GM18951 (cell line): ENCODE measurements at regions not wholly inside any gene's neighbourhood (a gene's known extent, or its start where the extent isn't known, plus 50 kb on each side); places are given as distances from the start of the nearest gene placed in this dataset.
"Not testable (repeated sequence)": the region's sequence is repeated elsewhere in the genome, so short reads cannot be mapped to it uniquely, and the experiment has no call there.

Experiments
- POLR2A ChIP-seq: IDR thresholded peaks from 4 replicates; pipeline ENCODE4 v1.6.1; 2011; ENCODE audit warnings: mild to moderate bottlenecking; ENCODE audit not compliant: insufficient read length, insufficient read depth; ENCODE audit errors: extremely low read depth
- in situ Hi-C: fragments of 300-500 bp; cut with MboI; formaldehyde crosslinking; loops from one replicate; pipeline ENCODE4 v1.12.0; 2022; ENCODE audit warnings: low sequenced_read_pairs, mixed read lengths, inconsistent platforms; ENCODE audit not compliant: unreplicated experiment

- TF ChIP-seq POLR2A = no peak
- in situ Hi-C loops = no loop called here
Observed at GRCh38 chr20:22958390-22958789, 76.7 kb upstream of the SSTR4 start.

GRCh38 chr20:22962567-22963439 is 72.3 kb upstream of the SSTR4 start:
- in situ Hi-C loops = no loop called here
- TF ChIP-seq POLR2A = no peak

GRCh38 chr20:22963581-22963980 is 71.5 kb upstream of the SSTR4 start:
- no peak for TF ChIP-seq POLR2A
- in situ Hi-C loops = no loop called here

- TF ChIP-seq POLR2A = no peak
- in situ Hi-C loops = no loop called here
Observed at GRCh38 chr20:22966787-22967464, 68.2 kb upstream of the SSTR4 start.

DNA sequence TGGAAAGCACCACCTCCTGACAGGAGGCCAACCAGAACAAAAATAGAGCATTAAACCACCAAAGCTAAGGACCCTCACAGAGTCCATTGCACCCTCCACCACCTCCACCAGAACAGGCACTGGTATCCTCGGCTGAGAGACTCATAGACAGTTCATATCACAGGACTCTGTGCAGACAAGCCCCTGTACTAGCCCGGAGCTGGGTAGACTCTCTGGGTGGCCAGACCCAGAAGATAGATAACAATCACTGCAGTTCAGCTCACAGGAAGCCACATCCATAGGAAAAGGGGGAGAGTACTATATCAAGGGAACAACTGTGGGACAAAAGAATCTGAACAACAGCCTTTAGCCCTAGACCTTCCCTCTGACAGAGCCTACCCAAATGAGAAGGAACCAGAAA is 67.4 kb upstream of the SSTR4 start:
- in situ Hi-C loops = not testable (repeated sequence)

GRCh38 chr20:22969031-22969430 is 66.1 kb upstream of the SSTR4 start:
- in situ Hi-C loops = not testable (repeated sequence)

DNA sequence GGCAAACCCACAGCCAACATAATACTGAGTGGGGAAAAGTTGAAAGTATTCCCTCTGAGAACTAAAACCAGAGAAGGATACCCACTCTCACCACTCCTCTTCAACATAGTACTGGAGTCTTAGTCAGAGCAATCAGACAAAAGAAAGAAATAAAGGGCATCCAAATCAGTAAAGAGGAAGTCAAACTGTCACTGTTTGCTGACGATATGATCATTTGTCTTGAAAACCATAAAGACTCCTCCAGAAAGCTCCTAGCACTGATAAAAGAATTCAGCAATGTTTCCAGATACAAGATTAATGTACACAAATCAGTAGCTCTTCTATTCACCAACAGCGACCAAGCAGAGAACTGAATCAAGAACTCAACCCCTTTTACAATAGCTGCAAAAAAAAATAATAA is 64.0 kb upstream of the SSTR4 start:
- in situ Hi-C loops = not testable (repeated sequence)

DNA sequence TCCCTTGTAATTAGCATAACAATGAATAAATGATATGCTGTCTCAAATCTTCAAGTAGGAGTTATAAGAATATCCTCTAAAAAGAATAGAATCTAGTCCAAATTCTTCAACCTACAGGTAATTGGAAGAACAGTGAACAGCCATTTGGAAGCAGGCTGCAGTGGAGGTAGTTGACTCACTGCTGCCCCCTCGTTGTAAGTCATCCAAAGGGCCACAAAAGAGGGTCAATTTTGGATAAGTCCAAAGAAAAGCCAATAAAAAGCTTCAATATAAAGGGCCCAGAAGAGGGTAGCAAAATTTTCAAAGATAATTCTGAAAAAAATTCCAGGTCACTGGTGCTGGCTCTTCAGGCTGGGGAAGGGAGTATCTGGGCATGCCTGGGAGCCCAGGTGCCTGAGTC is 60.8 kb upstream of the SSTR4 start:
- in situ Hi-C loops = no loop called here
- TF ChIP-seq POLR2A = no peak

DNA sequence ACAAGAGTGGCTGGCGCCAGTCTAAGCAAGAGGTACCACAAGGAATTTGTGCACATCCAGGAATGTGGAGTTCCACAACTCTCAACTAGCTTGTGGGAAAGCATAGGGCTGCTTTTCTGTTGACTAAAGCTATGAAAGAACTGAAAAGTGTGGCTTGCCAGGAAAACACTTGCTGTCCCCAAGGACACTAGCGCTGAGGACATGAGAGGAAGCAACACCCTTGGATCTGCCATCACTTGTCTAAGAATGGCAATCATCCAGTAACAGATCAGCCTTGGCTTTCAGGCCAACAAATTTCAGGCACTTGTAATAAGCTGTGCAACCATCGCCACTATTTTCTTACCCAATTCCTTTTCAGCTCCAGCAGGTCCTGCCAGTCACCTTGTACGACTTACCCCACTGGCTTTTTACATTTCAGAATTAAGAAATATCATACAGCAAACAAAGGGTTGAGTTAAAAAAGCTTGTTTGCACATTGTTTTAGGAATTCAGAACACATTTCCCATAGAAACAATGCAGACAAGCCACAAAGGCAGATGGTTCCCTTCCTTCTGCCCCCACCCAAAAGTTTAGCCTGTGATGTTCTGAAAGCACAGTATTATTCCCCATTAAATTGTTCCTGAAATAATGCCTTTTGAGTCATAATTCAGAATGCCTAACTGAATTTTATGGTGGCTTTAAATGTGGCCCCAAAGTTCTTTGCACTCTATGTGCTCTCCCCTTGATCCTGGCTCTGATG is 57.9 kb upstream of the SSTR4 start:
- in situ Hi-C loops = no loop called here
- no peak for TF ChIP-seq POLR2A

GRCh38 chr20:22984008-22984407 is 51.1 kb upstream of the SSTR4 start:
- TF ChIP-seq POLR2A = no peak
- in situ Hi-C loops = no loop called here

DNA sequence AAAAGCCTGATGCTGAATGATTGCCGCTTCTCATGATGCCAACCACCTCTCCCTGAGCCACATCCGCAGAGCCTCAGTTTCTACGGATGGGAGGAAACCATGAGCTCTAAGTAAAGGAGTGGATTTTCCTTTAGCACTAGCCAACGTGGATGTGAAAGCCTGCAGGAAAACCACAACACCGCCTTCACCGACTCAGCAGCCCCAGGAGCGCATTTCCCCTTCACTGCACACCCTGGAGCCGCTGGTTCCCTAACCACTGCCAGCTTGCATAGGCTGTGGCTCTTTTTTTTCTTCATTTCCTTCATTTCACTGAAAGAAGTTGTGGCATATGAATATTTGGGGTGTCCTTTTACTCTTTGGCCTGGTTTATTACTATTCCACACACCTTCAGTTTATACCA is 50.5 kb upstream of the SSTR4 start:
- TF ChIP-seq POLR2A = no peak
- in situ Hi-C loops = no loop called here

GRCh38 chr20:22985239-22985778 is 49.8 kb upstream of the SSTR4 start:
- TF ChIP-seq POLR2A = no peak
- in situ Hi-C loops = no loop called here
